ENCODE measurements at regions not wholly inside any gene's neighbourhood (a gene's known extent, or its start where the extent isn't known, plus 50 kb on each side); places are given as distances from the start of the nearest gene placed in this dataset.
A peak's percentile ranks its signal among the peaks of the same experiment; 100 is the strongest.

GRCh38 chr15:29377161-29377560 is 107.5 kb upstream of the NSMCE3 start:
- no peak for DNase-seq

GRCh38 chr15:29376590-29376989 is 107.0 kb upstream of the NSMCE3 start:
- DNase-seq, result peak in 3 of 51 donors; percentile 3 to 10 (median 7)

- DNase-seq, result no peak
Observed at GRCh38 chr15:29369261-29369660, 99.6 kb upstream of the NSMCE3 start.

- peak in 1 of 51 donors; percentile 60 for DNase-seq
Observed at GRCh38 chr15:29364426-29365078, 94.9 kb upstream of the NSMCE3 start.

DNA sequence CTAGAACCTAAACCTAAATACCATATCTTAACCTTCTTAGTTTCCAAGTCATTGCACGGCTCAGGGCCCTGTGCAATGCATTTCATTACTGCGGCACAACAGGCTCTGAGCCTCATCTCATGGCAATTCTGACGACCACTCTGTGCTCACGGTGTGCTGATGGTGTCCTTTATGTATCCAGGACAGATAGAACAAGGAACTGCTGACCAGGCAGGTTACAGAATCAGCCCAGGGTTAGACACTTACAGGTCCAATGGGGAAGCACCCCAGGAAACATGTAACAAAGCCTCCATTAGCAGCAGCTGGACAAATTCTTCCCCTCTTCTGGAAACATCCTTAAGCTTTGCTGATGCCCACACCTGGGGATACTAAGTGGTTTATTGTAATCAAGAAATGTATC is 91.9 kb upstream of the NSMCE3 start:
- no peak for DNase-seq

DNA sequence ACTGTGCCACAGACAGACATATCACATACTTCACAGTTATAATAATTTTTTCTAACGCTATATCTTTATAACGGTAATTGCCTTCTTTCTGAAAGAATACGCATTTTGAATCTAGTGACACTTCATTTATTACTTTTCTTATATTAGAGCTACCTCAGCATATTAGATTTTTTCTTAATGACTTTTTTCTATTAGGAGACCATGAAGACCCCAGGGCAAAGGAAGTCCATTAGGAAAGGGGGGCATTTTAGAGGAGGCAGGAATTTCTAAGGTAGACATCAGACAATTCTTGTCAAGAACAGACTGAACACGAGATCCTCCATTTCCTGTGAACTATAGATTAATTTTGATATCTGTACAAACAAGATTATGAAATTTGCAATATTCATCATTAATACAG is 90.5 kb upstream of the NSMCE3 start:
- no peak for DNase-seq

DNA sequence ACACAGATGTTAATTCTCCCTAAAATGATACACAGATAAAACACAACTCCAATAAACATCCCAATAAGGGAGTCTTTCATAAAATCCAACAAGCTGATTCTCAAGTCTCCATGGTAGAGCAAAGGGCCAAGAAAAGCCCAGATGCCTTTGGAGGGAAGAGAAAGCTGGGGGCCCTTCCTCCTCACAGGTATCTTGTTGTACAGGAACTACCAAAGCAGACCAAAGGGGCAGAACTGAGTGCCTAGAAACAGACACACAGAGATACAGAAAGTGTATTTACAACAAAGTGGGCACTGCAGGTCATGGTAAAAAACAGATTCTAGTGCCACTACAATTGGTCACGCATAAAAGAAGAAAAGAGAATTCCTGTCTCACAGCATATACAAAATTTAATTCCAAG is 87.2 kb upstream of the NSMCE3 start:
- no peak for DNase-seq

- no peak for DNase-seq
Observed at GRCh38 chr15:29355477-29355876, 85.9 kb upstream of the NSMCE3 start.

- DNase-seq, result no peak
Observed at GRCh38 chr15:29352402-29352801, 82.8 kb upstream of the NSMCE3 start.

DNA sequence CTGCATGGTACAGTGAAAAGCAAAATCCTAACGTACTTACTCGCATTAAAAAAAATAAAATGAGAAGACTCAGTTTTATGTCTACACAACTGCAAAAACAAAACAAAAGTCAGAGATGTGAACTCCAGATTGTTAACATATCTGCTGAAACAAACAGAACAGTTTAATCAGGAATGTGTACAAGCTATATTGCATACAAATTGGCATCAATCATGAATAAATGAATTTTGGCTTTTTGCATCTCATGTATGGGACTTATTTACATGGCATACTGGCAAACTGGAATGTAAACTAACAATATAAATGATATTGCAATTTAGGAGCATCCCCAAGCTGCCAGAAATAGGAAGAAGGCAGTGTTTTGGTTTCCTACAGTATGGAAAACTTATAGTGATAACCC is 79.6 kb upstream of the NSMCE3 start:
- DNase-seq, result no peak

- peak in 1 of 51 donors; percentile 23 for DNase-seq
Observed at GRCh38 chr15:29348336-29348914, 78.8 kb upstream of the NSMCE3 start.

DNA sequence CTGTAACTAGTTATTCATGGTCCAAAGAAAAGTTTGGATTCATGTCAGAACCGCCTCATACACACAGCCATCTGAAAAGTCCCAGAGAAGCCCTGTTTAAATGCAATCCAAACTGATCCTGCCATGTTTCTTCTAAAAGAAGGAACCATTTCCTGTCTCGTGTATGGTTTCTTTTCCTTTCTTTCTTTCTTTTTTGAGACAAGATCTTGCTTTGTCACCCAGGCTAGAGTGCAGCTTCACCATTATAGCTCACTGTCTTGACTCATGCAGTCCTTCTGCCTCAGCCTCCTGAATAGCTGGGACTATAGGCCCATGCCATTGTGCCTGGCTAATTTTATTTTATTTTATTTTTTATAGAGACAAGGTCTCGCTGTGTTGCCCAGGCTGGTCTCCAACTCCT is 77.4 kb upstream of the NSMCE3 start:
- no peak for DNase-seq

GRCh38 chr15:29345549-29346525 is 76.2 kb upstream of the NSMCE3 start:
- DNase-seq, result peak in 2 of 51 donors; percentile 2 to 7

- no peak for DNase-seq
Observed at GRCh38 chr15:29344474-29344873, 74.9 kb upstream of the NSMCE3 start.

GRCh38 chr15:29343229-29343628 is 73.6 kb upstream of the NSMCE3 start:
- no peak for DNase-seq

- no peak for DNase-seq
Observed at GRCh38 chr15:29342201-29342600, 72.6 kb upstream of the NSMCE3 start.

- no peak for DNase-seq
Observed at GRCh38 chr15:29337156-29337959, 67.7 kb upstream of the NSMCE3 start.

- DNase-seq, result no peak
Observed at GRCh38 chr15:29334544-29334943, 64.9 kb upstream of the NSMCE3 start.

DNA sequence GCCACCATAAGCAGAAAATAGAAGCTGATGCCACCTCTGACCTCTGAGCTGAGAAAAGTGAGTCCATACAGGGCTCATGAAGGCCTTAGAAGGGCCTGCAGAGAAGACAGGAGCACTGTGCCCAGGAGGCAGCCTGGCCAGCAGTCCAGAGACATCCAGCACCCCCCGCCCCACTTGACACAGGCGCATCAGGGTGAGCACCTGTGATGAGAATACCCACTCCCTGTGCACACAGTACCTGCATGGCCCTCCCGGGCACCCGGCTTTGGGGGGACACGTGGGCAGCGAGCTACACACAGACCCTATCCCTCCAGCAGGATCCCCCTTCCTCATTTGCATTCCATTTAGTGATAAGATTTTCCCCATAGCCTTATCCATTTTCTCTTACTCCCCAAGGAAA is 63.6 kb upstream of the NSMCE3 start:
- no peak for DNase-seq

- DNase-seq, result no peak
Observed at GRCh38 chr15:29331669-29332068, 62.0 kb upstream of the NSMCE3 start.

DNA sequence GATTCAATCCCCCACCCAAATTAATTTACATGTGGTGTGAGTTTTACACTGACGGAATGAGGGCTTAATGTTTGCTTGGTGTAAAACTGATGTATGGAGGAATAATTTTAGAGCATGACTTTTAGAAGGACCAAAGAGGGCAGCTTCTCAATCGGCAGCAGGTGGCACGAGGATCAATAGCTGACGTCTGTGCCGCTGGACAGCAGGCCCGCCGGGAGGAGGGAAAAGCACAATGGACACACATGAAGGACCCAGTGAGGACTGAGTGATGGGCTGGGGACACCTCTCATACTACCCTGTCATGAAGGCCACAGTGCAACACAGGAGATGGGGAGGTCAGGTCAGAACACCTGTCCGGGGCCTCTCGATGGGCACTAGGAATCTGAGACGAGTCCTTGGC is 61.4 kb upstream of the NSMCE3 start:
- DNase-seq, result no peak

GRCh38 chr15:29324746-29325145 is 55.1 kb upstream of the NSMCE3 start:
- no peak for DNase-seq

Data from hypothalamus (tissue), 51 donors.